Fibroblast of skin of right biceps (primary cell): ENCODE measurements at regions not wholly inside any gene's neighbourhood (a gene's known extent, or its start where the extent isn't known, plus 50 kb on each side); places are given as distances from the start of the nearest gene placed in this dataset.

Experiments
- DNase-seq: peaks from one replicate; pipeline ENCODE4 v3.0.0-alpha.2; 2013

DNA sequence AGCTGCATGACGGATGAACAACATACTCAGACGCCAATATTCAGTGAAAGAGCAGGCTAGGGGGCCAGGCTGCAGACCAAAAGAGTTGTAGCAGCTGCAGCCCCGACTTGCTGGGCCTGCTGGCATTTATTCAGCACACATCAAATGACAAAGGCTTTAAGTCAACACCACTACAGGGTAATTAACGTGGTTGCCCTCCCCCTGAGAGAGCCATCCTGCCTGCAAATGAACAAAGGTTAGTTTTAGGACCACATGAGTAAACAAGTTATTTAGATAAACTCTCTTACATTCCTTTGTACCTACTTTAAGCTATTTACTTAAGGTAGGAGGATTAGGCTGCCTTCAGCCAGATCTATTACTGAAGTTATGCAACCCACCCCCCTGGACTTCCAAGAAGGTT is 1329.1 kb downstream of the PCDH18 start:
- no peak for DNase-seq

DNA sequence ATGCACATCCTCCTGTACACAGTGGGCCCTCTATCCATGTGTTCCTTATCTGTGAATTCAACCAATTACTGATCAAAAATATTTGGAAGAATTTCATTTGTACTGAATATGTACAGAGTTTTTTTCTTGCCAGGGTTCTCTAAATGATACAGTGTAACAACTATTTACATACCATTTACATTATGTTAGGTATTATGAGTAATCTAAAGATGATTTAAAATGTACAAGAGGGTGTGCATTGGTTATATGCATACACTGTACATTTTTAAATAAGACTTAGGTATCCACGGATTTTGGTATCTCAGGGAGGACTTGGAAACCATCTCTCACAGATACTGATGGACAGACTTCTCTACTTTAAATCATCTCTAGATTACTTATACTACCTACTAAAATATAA is 1333.9 kb downstream of the PCDH18 start:
- DNase-seq, result no peak

DNA sequence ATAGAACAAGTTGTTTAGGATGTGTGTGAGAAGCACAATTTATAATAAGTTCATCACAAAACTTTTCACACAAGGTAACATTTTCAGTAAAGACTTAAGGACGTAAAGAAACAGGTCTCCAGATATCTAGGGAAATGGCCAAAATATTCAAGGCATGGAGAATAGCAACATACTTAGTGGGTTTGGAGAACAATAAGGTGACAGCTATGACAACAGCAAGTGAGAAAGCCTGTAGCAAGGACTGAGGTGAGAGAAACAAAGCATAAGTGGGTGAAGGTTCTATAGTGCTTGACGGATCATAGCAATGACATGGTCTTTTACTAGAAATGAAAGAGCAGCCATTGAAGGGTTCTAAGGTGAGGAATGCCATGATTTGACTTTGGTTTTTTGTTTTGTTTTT is 1337.3 kb downstream of the PCDH18 start:
- DNase-seq, result no peak

DNA sequence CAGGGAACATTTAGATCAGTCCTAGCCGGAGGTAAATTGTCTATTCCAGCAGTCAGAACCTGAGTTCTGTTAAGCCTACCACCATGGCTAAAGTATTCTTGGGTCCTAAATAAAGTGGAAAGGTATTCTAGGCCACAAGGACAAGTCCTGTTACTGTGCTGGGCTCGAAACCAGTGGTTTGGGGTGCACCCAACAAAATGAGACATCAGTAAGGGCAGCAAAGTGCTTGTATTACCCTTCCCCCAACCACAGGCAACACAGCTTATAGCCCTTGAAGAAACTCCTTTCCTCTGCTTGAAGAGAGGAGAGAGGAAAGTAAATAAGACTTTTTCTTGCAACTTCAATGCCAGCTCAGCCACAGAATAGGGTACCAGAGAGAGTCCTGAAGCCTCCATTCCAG is 1345.6 kb downstream of the PCDH18 start:
- no peak for DNase-seq

DNA sequence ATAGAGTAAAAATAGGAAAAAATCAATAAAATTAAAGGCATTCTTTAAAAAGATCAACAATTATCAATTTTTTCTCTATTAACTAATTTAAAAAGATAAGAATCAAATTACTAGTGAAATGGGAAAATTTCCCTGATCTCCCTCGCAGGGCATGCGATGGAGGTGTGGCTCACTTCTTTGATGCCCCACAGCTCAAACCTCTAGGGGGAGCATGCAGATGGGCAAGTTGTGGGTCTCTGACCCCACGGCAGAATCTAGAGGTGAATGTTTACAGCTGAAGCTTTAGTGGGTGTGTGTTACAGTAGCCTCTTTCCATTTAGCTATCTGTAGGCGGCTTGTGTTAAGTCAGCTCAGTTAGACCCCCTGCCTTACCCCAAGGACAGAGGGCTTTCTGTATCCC is 1348.8 kb downstream of the PCDH18 start:
- no peak for DNase-seq

DNA sequence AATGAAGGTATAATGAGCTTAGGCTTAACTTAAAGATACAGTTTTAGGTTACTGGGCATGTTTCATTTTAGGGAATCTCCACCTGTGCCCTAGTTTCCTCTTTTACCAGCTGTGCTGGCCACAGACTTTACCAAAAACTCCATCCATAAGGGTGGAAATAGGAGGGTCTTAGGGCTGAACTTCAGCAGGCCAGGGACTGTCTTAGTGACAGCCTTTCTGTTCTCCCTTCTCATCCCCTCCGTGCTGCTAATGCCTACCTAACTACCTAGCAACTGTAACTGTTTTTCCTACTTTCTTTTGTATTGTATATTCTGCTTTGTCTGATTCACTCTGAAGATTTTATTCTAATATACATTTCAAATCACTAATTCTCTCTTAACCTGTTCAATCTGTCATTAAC is 1375.3 kb downstream of the PCDH18 start:
- DNase-seq, result no peak

DNA sequence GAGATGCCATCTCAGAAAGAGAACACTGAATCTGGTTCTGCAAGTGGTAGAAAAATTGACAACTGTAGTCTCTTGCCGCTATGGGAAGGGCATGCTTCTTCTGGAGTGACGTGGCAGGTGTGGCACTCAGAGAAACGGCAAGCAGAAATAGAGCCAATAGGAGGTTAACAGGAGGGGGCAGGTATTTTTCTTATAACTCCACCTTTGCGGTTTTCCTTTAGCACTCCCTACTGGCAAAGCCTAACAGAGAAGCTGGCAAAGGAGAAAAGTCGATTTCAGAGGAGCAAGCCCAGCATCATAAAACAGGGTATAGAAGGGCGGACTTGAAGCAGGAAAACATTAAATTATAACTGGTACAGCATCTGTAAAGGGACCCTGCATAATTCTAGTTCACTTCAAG is 1382.2 kb downstream of the PCDH18 start:
- no peak for DNase-seq

DNA sequence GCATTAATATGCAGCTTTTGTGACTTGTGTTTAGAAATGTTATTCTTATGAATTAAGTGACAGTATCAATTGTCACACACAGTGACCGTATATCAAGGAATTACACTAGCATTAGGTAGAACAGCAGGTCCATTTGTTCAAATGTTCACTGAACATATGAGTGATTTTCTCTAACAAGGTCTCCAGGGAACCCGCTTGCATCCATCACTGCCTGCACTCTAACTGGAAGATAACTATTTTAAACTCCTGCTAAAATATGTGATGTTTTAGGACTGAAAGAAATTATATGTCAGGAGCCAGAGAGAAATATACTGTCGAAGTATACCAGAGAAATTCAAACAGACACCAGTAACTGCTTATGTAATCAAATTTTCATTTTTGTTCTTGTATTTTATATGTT is 1395.7 kb downstream of the PCDH18 start:
- no peak for DNase-seq

DNA sequence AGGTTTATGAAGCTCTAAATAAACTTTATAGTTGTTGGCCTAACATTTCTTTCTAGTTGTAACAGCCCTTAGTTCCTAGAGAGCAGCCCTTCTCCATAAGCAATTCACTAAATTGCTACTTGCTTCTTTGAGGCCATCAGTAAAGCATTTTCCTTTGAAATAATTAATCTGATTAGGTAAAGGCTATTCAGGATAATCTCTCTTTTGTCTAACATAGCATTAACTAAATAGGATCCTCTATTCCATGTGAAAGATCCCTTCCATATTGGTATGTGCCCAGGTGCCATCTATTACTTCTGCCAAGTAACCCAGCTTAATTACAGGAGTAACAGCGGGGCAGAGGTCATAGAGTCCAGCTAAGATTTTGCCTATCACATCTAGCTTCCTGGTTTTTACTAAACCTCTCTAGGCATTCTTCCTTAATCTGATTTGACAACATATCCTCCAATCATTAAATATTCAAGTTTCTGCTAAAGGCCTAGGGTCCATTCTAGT is 1408.0 kb downstream of the PCDH18 start:
- DNase-seq, result no peak

DNA sequence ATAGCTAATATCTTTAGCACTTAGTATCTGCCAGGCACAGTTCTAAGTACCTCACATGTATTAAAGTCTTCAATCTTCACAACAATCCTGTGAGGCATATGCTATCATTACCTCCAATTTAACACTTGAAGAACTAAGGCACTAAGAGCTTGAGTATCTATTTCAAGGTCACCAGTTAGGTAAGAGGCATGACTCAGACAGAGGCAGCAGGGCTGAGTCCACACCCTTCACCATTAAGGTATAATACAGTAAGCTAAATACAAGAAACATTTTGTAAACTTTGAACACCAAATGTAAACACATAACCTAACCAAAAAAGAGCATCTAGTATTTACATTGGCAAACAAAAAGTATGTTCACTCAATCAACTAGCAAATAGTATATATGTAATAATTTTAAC is 1410.9 kb downstream of the PCDH18 start:
- DNase-seq, result no peak

DNA sequence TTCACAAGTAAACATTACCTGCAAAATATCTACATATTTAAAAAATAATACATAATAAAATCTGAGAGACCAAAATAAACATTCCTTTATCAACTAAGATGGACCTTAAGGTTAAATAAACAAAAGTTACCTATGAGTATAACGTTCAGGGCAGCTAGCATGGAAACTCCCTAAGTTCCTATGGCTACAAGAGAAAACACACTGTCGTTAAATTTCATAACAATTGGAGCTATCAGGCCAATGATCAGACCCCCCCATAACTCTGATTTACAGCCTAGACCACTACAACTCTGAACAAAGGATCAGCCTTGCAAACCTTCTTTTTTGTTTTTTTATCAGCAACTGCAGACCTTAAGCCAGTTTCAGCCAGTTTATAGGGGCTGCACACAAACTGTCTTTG is 1418.4 kb downstream of the PCDH18 start:
- DNase-seq, result no peak

DNA sequence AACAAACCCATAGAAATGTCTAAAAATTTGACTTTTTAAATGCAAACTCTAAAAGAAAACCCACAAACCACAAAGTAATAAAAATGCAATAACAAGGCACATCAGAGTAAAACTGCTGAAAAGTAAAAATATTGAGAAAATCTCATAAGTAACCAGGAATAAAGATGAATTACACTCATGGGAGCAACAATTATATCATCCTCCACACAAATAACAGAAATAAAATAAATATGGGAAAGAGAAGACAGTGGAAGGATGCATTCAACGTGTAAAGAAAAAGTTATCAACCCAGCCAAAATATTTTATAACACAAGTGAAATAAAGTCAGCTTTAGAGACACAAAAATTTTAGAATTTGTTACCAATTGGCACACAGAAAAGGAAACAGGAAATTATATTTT is 1420.2 kb downstream of the PCDH18 start:
- DNase-seq, result no peak

DNA sequence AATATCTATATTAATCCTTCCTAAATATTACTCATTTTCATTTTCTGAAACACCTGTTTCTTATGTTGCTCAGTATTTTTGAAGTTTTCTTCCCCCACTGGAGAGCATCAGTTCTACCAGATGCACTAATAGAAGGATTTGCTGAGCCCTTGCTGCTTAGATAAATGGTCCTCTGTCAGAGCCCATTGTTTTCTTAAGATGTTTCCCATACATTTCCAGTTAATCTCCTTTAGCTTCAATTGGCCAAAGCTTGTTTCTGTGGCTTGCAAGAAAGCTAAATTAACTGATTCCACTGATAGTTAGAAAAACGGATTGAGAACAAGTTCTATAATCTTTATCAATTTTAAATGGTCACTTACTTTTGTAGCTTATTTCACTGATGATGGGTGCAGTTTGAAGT is 1425.5 kb downstream of the PCDH18 start:
- no peak for DNase-seq

DNA sequence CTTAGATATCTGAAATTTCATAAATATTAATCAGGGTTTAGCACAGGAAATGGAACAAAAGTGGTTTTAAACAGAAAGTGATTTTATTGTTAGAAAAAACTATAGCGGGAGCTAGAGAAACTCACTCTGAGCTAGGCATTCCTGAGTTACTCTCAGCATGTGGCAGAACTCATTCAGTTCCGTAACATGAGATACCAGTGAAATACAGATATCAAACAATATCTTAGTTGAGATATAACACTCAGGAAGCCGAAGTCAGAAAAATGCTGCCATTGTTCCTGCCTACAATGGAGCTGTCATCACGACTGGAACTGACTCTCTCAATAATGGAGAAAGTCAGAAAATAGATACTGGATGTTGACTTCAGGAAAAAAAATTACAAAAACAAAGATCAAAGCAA is 1428.7 kb downstream of the PCDH18 start:
- DNase-seq, result no peak

DNA sequence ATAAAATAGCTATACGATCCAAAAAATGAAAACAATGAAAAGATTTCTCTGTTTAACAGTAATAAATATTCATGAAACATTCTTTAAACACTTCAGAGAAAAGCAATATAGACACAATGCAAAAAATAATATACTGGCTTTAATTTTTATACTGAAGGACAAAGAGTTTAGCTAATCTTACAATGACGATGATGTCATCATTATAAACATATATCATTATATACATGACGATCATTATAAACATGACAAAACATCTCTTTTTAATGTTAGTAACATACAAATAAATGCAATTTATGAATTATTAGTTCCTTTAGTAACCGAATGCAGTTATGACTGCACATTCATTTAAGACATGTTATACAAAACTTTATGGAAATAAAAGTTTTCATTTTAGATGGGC is 1434.6 kb downstream of the PCDH18 start:
- no peak for DNase-seq

DNA sequence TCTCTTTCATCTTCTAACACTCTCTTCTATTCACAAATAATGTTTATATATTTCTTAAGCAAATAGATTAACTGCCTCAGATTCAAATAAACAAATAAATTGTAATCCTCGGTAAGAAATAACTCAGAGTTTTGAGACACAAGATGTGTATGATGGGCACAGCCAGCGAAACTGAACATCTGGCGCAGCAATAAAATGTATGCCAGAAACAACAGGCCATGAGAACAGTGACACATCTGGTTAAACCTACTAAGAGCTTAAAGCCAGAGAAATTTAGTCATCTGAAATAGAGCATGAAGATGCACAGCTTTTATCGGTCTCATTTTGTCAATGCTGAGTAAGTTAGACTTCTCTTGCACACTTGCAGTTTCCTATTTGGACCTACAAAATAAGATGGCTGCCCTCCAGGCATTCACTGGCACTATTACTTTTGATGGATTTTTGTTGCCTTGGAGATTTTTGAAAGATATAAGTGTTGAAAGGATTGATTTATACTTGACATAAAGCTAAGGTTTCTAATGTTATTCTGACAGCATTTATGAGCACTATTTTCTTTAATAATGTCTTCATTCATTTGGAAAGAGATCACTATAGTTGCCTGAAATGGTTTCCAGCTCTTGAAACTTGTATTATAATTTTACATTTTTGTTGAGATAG is 1444.0 kb downstream of the PCDH18 start:
- no peak for DNase-seq

DNA sequence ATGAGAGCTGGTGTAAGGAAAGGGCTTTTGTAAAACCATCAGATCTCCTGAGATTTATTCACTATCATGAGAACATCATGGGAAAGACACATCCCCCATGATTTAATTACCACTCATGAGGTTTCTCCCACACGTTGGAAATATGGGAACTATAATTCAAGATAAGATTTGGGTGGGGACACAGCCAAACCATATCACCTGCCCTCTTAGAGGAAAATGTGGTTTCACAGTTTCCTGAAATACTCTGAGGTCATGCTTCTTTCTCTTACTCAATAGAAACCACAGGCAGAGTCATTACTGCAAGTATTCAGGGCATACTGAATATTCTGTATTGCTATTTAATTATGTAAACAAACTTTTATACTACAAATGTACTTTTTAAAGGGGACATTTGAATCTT is 1453.3 kb downstream of the PCDH18 start:
- peak; percentile 2 for DNase-seq

DNA sequence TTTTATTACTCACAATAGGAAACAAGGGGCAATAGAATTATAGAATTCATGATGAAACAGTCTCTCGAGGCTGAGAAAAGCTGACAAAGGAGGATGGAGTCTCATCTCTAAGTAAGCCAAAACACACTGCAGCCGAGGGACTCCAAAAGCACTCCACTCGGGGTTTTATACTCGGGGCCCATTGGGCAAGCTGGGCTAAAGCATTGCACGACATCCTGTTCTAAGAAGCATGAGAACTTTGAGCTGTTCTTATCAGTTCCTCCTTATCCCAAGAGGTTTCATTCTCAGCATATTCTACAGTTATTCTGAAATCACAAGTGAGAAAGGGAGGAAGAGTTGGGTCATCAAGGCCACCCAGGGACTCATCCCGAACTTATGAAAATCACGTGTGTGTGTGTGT is 1475.5 kb downstream of the PCDH18 start:
- no peak for DNase-seq

DNA sequence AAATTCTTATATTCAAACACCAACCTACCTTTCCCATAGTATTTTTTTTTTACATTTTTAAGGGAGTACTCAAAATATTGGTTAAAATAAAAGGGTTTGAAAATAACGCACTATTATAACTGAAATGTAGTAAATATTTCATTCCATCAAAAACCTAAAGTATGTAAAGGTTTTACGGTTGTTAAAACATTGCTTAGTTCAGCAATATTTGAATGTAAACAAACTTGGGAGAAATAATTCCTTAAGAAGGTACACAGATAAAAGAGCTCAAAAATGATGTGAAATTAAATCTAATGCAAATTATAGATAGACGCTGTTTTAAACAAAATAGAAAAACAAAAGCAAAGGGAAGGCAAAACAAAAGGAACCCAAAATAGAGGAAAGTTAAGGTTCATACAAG is 1476.9 kb downstream of the PCDH18 start:
- no peak for DNase-seq

DNA sequence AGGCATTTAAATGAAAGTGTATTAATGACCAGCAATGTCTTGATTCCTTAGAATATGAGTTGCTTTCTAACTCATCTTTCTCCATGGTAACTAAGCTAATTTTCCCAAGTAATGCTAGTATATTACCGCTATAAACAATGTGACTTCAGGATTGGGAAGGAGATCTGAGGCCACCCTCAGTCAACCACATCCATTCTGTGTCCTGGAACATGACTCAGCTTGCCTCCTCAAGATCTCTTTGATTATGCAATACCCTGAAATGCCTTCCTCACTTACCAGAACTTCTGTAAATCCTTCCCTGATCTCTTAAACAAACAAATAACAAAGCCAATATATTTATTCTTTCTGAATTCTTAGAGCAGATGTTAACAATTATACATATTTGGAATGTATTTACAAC is 1495.5 kb downstream of the PCDH18 start:
- DNase-seq, result peak; percentile 53

DNA sequence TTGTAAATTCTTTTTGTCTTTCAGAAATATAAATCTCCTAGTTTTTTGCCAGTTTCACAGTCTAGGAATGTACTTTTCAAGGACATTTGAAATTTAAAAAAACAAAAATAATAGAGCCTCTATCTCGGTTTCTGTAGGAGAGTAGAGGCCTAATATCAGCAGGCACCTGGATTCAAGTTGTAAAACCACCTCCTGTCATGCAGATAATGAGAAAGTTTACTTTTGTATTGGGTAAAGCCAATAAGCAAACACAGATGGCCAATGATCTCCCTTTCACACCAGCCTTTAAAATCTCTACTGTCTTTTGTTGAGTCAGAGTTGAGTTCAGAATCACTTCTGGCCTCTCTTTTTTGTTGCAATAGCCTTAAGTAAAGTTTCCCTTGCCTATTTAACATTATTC is 1499.9 kb downstream of the PCDH18 start:
- no peak for DNase-seq

DNA sequence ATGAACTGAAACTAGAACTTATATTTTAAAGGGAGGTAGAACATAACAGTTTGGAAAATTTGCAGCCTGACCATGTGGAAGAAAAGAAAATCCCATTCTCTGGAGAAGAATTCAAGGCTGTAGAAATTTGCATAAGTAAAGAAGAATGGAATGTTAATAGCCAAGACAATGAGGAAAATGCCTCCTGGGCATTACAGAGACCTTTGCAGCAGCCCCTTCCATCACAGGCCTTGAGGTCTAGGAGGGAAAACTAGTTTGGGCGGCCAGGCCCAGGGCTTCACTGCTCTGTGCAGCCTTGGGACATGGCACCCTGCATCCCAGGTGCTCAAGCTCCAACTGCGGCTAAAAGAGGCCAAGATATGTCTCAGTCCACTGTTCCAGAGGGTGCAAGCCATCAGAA is 1506.8 kb downstream of the PCDH18 start:
- DNase-seq, result no peak

DNA sequence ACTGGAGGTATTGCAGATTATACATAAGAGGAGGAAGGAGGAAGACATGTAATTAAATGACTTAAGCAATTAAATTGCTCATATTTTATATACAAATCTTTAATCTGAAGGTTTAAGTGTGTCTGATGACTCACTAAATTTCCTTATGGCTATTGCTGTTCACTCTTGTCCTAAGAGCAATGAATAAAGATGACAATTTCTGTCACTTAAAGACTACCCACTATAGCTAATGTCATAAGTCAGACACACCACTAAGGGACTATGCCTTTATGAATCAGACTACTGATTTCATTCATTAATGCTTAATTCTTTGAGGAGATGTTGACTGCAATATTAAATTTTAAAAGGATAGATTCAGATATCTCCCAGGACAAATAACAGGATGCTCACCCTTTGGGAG is 1514.7 kb downstream of the PCDH18 start:
- no peak for DNase-seq

DNA sequence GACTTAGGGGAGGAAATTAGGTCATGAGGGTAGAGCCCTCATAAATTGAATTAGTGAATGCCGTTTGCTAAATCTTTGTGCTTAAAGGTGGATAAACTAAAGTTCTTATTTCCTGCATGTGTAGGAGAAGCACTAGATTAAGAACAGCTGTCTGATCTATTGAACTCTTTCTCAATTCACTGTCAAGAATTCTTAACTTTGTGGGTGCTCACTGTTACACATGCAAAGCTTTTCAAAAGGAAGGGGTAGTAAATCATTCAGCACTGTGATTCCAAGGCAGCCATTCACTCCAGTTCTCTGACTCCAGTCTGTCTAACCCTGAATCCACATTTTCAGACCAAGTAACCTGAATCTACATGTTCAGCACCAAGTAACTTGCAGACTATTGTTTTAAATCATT is 1520.1 kb downstream of the PCDH18 start:
- no peak for DNase-seq

DNA sequence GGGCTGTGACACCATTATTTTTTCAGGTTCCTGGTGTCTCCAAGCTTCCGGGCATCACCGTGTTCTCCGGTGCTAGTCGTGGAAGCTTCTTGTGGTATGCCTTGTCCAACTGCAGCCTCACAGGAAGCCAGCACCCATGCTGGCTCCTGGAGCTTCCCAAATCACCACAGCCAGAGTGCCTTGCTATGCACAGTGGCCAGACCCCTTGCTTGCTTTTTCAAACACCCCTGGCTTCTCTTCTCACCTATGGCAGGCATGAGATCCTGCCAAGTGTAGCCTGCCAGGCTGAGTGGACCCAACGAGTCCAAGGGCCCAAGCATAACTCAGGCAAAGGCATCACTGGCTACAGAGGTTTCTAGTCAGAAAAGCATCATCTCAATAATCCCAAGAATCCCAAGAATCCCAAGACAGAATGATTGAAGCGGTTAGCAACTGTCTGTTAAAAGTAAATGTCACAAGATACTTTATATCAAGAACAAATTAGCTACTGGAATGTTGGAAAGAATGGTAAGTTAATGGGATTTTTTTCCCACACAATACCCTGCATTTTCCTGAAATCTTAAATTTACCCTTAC is 1522.9 kb downstream of the PCDH18 start:
- DNase-seq, result no peak
